CD4-positive, CD25-positive, alpha-beta regulatory T cell (primary cell): ENCODE measurements at regions not wholly inside any gene's neighbourhood (a gene's known extent, or its start where the extent isn't known, plus 50 kb on each side); places are given as distances from the start of the nearest gene placed in this dataset.

Source experiments
- ATAC-seq, 2 donors: fragments of 150-1000 bp; cut with Tn5 transposase; one replicate each; pipeline ENCODE4 v1.10.0; 2021; ENCODE audit warnings: low read depth in 2 of 2, moderate number of reproducible peaks in 2 of 2, moderate library complexity in 1 of 2
- DNase-seq, 3 donors: peaks; one replicate each; pipeline versions ENCODE4 v3.0.0 to v3.0.0-alpha.2; 2012 to 2022; ENCODE audit warnings: mixed read lengths in 1 of 3
- H3K27ac ChIP-seq: one replicate; pipeline ENCODE4 v1.7.0; 2013; ENCODE audit warnings: mild to moderate bottlenecking, low read length; ENCODE audit not compliant: insufficient read depth, poor library complexity, severe bottlenecking
- H3K27me3 ChIP-seq: one replicate; pipeline ENCODE4 v1.7.0; 2013; ENCODE audit warnings: low read length; ENCODE audit not compliant: control insufficient read depth, insufficient read depth
- H3K36me3 ChIP-seq: one replicate; pipeline ENCODE4 v1.7.0; 2013; ENCODE audit warnings: mild to moderate bottlenecking, low read length, moderate library complexity; ENCODE audit not compliant: control insufficient read depth, insufficient read depth
- H3K4me1 ChIP-seq: 2 replicates; pipeline ENCODE4 v1.7.0; 2013; ENCODE audit warnings: mild to moderate bottlenecking, low read length; ENCODE audit not compliant: insufficient read depth, control insufficient read depth, poor library complexity, severe bottlenecking
- H3K4me3 ChIP-seq: one replicate; pipeline ENCODE4 v1.7.0; 2013; ENCODE audit warnings: low read depth, mild to moderate bottlenecking, low read length, moderate library complexity
- H3K9me3 ChIP-seq, 2 experiments: 1 replicate in 1 of 2; 2 replicates in 1 of 2; pipeline ENCODE4 v1.7.0; 2013; ENCODE audit warnings: low read length in 2 of 2, mild to moderate bottlenecking in 1 of 2, moderate library complexity in 1 of 2; ENCODE audit not compliant: control insufficient read depth in 2 of 2
- H3K27ac Mint-ChIP-seq, 3 donors: one replicate each; pipeline ENCODE4 v1.8.0; 2020 to 2022; ENCODE audit warnings: mild to moderate bottlenecking in 3 of 3, mixed read lengths in 3 of 3, moderate library complexity in 2 of 3
- H3K27me3 Mint-ChIP-seq: one replicate; pipeline ENCODE4 v1.8.0; 2022; ENCODE audit warnings: mild to moderate bottlenecking, mixed read lengths
- H3K36me3 Mint-ChIP-seq: one replicate; pipeline ENCODE4 v1.8.0; 2020; ENCODE audit warnings: mixed read lengths
- H3K4me1 Mint-ChIP-seq, 4 donors: one replicate each; pipeline ENCODE4 v1.8.0; 2020 to 2022; ENCODE audit warnings: mixed read lengths in 4 of 4, mild to moderate bottlenecking in 1 of 4
- H3K4me3 Mint-ChIP-seq, 4 donors: one replicate each; pipeline ENCODE4 v1.8.0; 2020 to 2022; ENCODE audit warnings: mild to moderate bottlenecking in 4 of 4, mixed read lengths in 4 of 4, moderate library complexity in 3 of 4
- H3K9me3 Mint-ChIP-seq, 7 donors: one replicate each; pipeline ENCODE4 v1.8.0; 2020 to 2022; ENCODE audit warnings: mixed read lengths in 7 of 7, mild to moderate bottlenecking in 3 of 7, moderate library complexity in 2 of 7

- no peak overlapping the region for H3K4me3 Mint-ChIP-seq
These were observed 57.5 kb downstream of the RPL27A start for GRCh38 chr11:8740129-8740528.

GRCh38 chr11:8744423-8744822 is 61.8 kb downstream of the RPL27A start:
- H3K4me1 ChIP-seq = no peaks in the 10 kb centered on the region
- Mint-ChIP-seq H3K4me1 (no peaks in the 10 kb centered on the region), H3K4me3 (no peak overlapping the region)

More at GRCh38 chr11:8740129-8740528, 57.5 kb downstream of the RPL27A start:
- Mint-ChIP-seq H3K27ac (no peak overlapping the region), H3K4me1 (no peaks in the 10 kb centered on the region), H3K9me3 (no peaks in the 10 kb centered on the region), H3K36me3 (no peaks in the 10 kb centered on the region), H3K27me3 (peaks cover 11% of the 10 kb centered on the region)
- DNase-seq (no peak), ATAC-seq (no peak)
- no peaks in the 10 kb centered on the region for H3K36me3 ChIP-seq
- H3K4me3 ChIP-seq = no peak overlapping the region
- no peaks in the 10 kb centered on the region for H3K9me3 ChIP-seq
- H3K27ac ChIP-seq = no peak overlapping the region
- no peaks in the 10 kb centered on the region for H3K27me3 ChIP-seq
- H3K4me1 ChIP-seq = no peaks in the 10 kb centered on the region

GRCh38 chr11:8745431-8746253 is 63.0 kb downstream of the RPL27A start:
- DNase-seq = no peak
- Mint-ChIP-seq H3K4me3 (no peak overlapping the region), H3K27me3 (peaks cover 33% of the 10 kb centered on the region), H3K4me1 (no peaks in the 10 kb centered on the region), H3K27ac (no peak overlapping the region), H3K9me3 (peaks cover 0 to 2% (median 0%) of the 10 kb centered on the region in 7 donors), H3K36me3 (no peaks in the 10 kb centered on the region)
- peaks cover 10% of the 10 kb centered on the region for H3K27me3 ChIP-seq
- no peak overlapping the region for H3K4me3 ChIP-seq
- H3K4me1 ChIP-seq = no peaks in the 10 kb centered on the region
- H3K36me3 ChIP-seq = no peaks in the 10 kb centered on the region
- no peak overlapping the region for H3K27ac ChIP-seq
- no peaks in the 10 kb centered on the region for H3K9me3 ChIP-seq
- ATAC-seq = no peak

More at GRCh38 chr11:8744423-8744822, 61.8 kb downstream of the RPL27A start:
- H3K27me3 ChIP-seq = peaks cover 8% of the 10 kb centered on the region
- Mint-ChIP-seq H3K9me3 (peaks cover 0 to 2% (median 0%) of the 10 kb centered on the region in 7 donors), H3K27me3 (peaks cover 33% of the 10 kb centered on the region), H3K36me3 (no peaks in the 10 kb centered on the region), H3K27ac (peak overlapping the region in 1 of 3 donors; percentile 47)
- DNase-seq (no peak), ATAC-seq (no peak)
- no peaks in the 10 kb centered on the region for H3K36me3 ChIP-seq
- no peak overlapping the region for H3K4me3 ChIP-seq
- no peaks in the 10 kb centered on the region for H3K9me3 ChIP-seq
- no peak overlapping the region for H3K27ac ChIP-seq

GRCh38 chr11:8746331-8746974 is 63.9 kb downstream of the RPL27A start:
- Histone ChIP-seq H3K9me3 (no peaks in the 10 kb centered on the region), H3K4me3 (no peak overlapping the region), H3K27ac (no peak overlapping the region), H3K36me3 (no peaks in the 10 kb centered on the region), H3K4me1 (no peaks in the 10 kb centered on the region), H3K27me3 (peaks cover 10% of the 10 kb centered on the region)
- DNase-seq (no peak), ATAC-seq (no peak)
- peaks cover 33% of the 10 kb centered on the region for H3K27me3 Mint-ChIP-seq
- no peaks in the 10 kb centered on the region for H3K4me1 Mint-ChIP-seq
- peaks cover 0 to 2% (median 0%) of the 10 kb centered on the region in 7 donors for H3K9me3 Mint-ChIP-seq
- H3K4me3 Mint-ChIP-seq = no peak overlapping the region
- H3K36me3 Mint-ChIP-seq = no peaks in the 10 kb centered on the region
- H3K27ac Mint-ChIP-seq = peak overlapping the region in 1 of 3 donors; percentile 30

GRCh38 chr11:8747173-8747572 is 64.6 kb downstream of the RPL27A start:
- DNase-seq (no peak), ATAC-seq (no peak)
- Mint-ChIP-seq H3K9me3 (peaks cover 0 to 2% (median 0%) of the 10 kb centered on the region in 7 donors), H3K27me3 (peaks cover 31% of the 10 kb centered on the region), H3K36me3 (no peaks in the 10 kb centered on the region), H3K27ac (no peak overlapping the region), H3K4me1 (no peaks in the 10 kb centered on the region), H3K4me3 (no peak overlapping the region)
- Histone ChIP-seq H3K27ac (no peak overlapping the region), H3K36me3 (no peaks in the 10 kb centered on the region), H3K9me3 (no peaks in the 10 kb centered on the region), H3K27me3 (peaks cover 10% of the 10 kb centered on the region), H3K4me3 (no peak overlapping the region), H3K4me1 (no peaks in the 10 kb centered on the region)

GRCh38 chr11:8748317-8748716 is 65.7 kb downstream of the RPL27A start:
- Histone ChIP-seq H3K9me3 (no peaks in the 10 kb centered on the region), H3K36me3 (no peaks in the 10 kb centered on the region), H3K27me3 (peaks cover 10% of the 10 kb centered on the region), H3K4me3 (no peak overlapping the region), H3K27ac (no peak overlapping the region), H3K4me1 (no peaks in the 10 kb centered on the region)
- DNase-seq (no peak), ATAC-seq (no peak)
- Mint-ChIP-seq H3K27me3 (peaks cover 28% of the 10 kb centered on the region), H3K4me1 (no peaks in the 10 kb centered on the region), H3K4me3 (no peak overlapping the region), H3K27ac (no peak overlapping the region), H3K9me3 (peaks cover 0 to 2% (median 0%) of the 10 kb centered on the region in 7 donors), H3K36me3 (no peaks in the 10 kb centered on the region)

GRCh38 chr11:8749202-8749601 is 66.6 kb downstream of the RPL27A start:
- H3K27ac ChIP-seq = no peak overlapping the region
- Mint-ChIP-seq H3K36me3 (no peaks in the 10 kb centered on the region), H3K27ac (no peak overlapping the region), H3K9me3 (peaks cover 0 to 4% (median 0%) of the 10 kb centered on the region in 7 donors), H3K27me3 (peaks cover 26% of the 10 kb centered on the region), H3K4me3 (no peak overlapping the region), H3K4me1 (no peaks in the 10 kb centered on the region)
- H3K4me3 ChIP-seq = no peak overlapping the region
- DNase-seq = no peak
- no peaks in the 10 kb centered on the region for H3K36me3 ChIP-seq
- H3K9me3 ChIP-seq = no peaks in the 10 kb centered on the region
- H3K27me3 ChIP-seq = peaks cover 10% of the 10 kb centered on the region
- H3K4me1 ChIP-seq = no peaks in the 10 kb centered on the region
- ATAC-seq = no peak
